ENCODE measurements at regions not wholly inside any gene's neighbourhood (a gene's known extent, or its start where the extent isn't known, plus 50 kb on each side); places are given as distances from the start of the nearest gene placed in this dataset.

- TF ChIP-seq CTCF (IDR thresholded peaks at IDR 0.05), result no peak
- TF ChIP-seq POLR2A (IDR thresholded peaks at IDR 0.05), result no peak
These were observed 51.3 kb upstream of the CADM1 start for GRCh38 chr11:115555336-115556090.

Measured in esophagus squamous epithelium (tissue), 4 donors.